ENCODE measurements at regions not wholly inside any gene's neighbourhood (a gene's known extent, or its start where the extent isn't known, plus 50 kb on each side); places are given as distances from the start of the nearest gene placed in this dataset.

GRCh38 chr11:43556612-43557375 is 123.7 kb upstream of the HSD17B12 start:
- Histone ChIP-seq H3K4me1 (peaks cover 0 to 33% of the 10 kb centered on the region in 2 donors), H3K27me3 (peaks cover 0 to 4% of the 10 kb centered on the region in 2 donors), H3K36me3 (no peaks in the 10 kb centered on the region), H3K27ac (no peak overlapping the region), H3K4me3 (no peak overlapping the region), H3K9me3 (no peaks in the 10 kb centered on the region)
- TF ChIP-seq CTCF (IDR thresholded peaks at IDR 0.05) = no peak
- no peak for DNase-seq (ENCODE audit: low spot score)

- Histone ChIP-seq H3K9me3 (no peaks in the 10 kb centered on the region), H3K27me3 (peaks cover 0 to 4% of the 10 kb centered on the region in 2 donors), H3K4me1 (peaks cover 0 to 33% of the 10 kb centered on the region in 2 donors), H3K36me3 (no peaks in the 10 kb centered on the region), H3K4me3 (no peak overlapping the region), H3K27ac (no peak overlapping the region)
- no peak for DNase-seq (ENCODE audit: low spot score)
- peak in 1 of 2 donors; percentile 50 for TF ChIP-seq CTCF (IDR thresholded peaks at IDR 0.05)
Observed at GRCh38 chr11:43557553-43558110, 122.9 kb upstream of the HSD17B12 start.

- TF ChIP-seq CTCF (IDR thresholded peaks at IDR 0.05) = no peak
- DNase-seq (ENCODE audit: low spot score) = no peak
- no peak overlapping the region for H3K27ac ChIP-seq
- H3K36me3 ChIP-seq = no peaks in the 10 kb centered on the region
- peaks cover 0 to 4% of the 10 kb centered on the region in 2 donors for H3K27me3 ChIP-seq
- H3K4me3 ChIP-seq = no peak overlapping the region
- no peaks in the 10 kb centered on the region for H3K9me3 ChIP-seq
- H3K4me1 ChIP-seq = peaks cover 0 to 33% of the 10 kb centered on the region in 2 donors
Observed at GRCh38 chr11:43558146-43558545, 122.4 kb upstream of the HSD17B12 start.

- no peaks in the 10 kb centered on the region for H3K9me3 ChIP-seq
- DNase-seq (ENCODE audit: low spot score) = no peak
- no peak overlapping the region for H3K4me3 ChIP-seq
- H3K27ac ChIP-seq = no peak overlapping the region
- no peaks in the 10 kb centered on the region for H3K36me3 ChIP-seq
- H3K27me3 ChIP-seq = peaks cover 0 to 4% of the 10 kb centered on the region in 2 donors
- H3K4me1 ChIP-seq = peaks cover 0 to 33% of the 10 kb centered on the region in 2 donors
- TF ChIP-seq CTCF (IDR thresholded peaks at IDR 0.05) = no peak
Observed at GRCh38 chr11:43558556-43559127, 121.9 kb upstream of the HSD17B12 start.

- peaks cover 0 to 4% of the 10 kb centered on the region in 2 donors for H3K27me3 ChIP-seq
- TF ChIP-seq CTCF (IDR thresholded peaks at IDR 0.05) = no peak
- no peak overlapping the region for H3K4me3 ChIP-seq
- peaks cover 0 to 18% of the 10 kb centered on the region in 2 donors for H3K4me1 ChIP-seq
- DNase-seq (ENCODE audit: low spot score) = no peak
- H3K9me3 ChIP-seq = no peaks in the 10 kb centered on the region
- H3K27ac ChIP-seq = no peak overlapping the region
- no peaks in the 10 kb centered on the region for H3K36me3 ChIP-seq
Observed at GRCh38 chr11:43561832-43562231, 118.7 kb upstream of the HSD17B12 start.

Measured in right atrium auricular region (tissue), 2 donors.